ENCODE measurements at regions not wholly inside any gene's neighbourhood (a gene's known extent, or its start where the extent isn't known, plus 50 kb on each side); places are given as distances from the start of the nearest gene placed in this dataset.

DNA sequence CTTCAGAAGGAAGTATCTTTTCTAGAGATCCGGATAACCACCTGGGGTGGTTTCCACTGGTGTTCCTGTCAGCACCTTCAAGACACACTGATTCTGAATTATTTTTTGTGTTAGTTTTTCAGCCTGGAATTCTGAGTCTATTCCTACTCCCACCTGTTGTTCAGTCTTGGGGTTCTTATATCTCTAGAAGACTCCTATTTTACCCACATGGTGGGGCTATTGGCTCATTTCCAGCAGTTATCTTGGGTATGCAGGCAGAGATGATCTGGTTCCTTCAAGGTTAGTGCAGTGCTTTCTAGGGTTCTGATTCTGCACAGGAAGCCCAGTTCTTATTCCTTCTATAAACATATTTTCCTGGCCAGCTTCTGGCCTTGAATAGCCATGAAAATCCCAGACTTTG is 175.6 kb upstream of the PDE7B start:
- TF ChIP-seq POLR2A (IDR thresholded peaks at IDR 0.05) = no peak
- TF ChIP-seq CTCF (IDR thresholded peaks at IDR 0.05) = no peak

Data from thyroid gland (tissue), 4 donors.